GM19468 (cell line): ENCODE measurements at regions not wholly inside any gene's neighbourhood (a gene's known extent, or its start where the extent isn't known, plus 50 kb on each side); places are given as distances from the start of the nearest gene placed in this dataset.

Source experiments
- ATAC-seq: cut with Tn5 transposase; IDR thresholded peaks from one replicate; pipeline ENCODE4 v1.9.1; 2021; ENCODE audit warnings: mild to moderate bottlenecking, moderate library complexity, moderate number of reproducible peaks; ENCODE audit not compliant: unreplicated experiment; ENCODE audit errors: extremely low read depth

DNA sequence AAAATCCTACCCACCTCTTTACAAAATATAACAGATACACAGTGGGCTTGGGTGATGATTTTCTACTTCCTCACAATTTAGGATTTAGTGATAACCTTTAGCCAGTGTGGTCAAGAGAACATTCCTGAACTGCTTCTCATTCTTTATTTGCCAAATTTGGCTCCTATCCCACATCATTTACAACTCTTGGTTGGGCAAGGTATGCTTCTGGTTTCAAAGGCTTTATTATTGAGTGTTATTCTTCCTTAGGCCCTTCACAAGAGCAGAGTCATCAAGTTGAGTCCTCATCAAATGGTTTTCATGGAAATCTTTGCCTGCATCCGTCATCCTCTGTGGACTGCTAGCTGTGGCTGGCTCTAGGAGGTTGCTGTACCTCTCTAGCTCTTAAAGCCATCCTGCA, 472.0 kb upstream of the ETAA1 start:
- ATAC-seq: no peak

DNA sequence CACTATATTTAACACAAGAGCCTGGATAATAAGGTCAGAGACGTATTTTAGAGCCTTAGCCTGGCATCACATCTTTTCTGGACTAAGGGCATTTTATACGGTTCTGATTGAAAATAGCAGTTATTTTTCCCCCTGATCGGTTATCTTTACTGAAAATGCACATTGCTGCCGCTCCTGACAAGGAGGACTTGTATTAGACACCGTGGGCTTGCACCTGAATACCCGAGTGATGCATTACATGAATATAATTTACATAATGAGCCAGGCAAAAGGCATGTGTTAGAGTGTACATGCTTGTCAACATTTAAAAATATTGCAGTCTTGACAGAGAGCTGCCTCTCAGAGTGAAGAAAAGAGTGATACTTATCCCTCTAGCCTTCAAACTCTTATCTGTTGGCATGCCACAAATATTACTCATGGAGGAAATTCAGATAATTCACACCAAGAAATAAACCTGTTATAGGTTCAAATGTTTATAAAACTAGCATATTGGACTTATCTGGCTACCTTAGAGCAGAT, 470.5 kb upstream of the ETAA1 start:
- ATAC-seq: no peak

DNA sequence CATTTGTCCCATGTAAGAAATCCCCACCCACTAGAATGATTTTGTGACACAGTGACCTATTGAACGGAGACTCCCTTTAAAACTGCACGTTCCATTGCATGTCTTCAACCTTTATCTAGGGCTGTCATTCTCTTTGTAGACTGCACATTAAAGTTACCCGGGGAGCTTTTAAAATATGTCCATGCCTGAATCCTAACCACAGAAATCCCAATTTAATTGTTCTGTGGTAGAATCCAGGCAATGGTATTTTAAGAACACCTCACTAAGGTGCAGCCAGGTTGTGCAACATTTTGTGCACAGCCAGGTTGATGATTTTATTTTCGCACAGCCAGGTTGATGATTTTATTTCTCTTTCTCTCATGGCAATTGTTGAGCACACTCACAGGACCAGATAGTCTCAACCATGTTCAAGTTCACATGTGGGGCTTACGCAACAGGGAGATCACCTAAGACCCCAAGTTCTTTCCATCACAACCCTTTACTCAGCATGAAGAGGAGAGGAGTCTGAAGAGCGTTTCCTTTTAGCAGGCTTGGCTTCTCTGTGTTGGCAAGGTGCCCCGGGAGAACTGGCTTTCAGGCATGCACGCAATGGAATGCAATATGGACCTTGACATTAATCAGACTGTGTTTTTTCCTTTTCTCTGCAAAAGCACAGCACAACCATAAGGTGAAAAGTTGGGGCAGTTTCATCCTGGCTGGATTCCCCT, 467.3 kb upstream of the ETAA1 start:
- ATAC-seq: no peak

DNA sequence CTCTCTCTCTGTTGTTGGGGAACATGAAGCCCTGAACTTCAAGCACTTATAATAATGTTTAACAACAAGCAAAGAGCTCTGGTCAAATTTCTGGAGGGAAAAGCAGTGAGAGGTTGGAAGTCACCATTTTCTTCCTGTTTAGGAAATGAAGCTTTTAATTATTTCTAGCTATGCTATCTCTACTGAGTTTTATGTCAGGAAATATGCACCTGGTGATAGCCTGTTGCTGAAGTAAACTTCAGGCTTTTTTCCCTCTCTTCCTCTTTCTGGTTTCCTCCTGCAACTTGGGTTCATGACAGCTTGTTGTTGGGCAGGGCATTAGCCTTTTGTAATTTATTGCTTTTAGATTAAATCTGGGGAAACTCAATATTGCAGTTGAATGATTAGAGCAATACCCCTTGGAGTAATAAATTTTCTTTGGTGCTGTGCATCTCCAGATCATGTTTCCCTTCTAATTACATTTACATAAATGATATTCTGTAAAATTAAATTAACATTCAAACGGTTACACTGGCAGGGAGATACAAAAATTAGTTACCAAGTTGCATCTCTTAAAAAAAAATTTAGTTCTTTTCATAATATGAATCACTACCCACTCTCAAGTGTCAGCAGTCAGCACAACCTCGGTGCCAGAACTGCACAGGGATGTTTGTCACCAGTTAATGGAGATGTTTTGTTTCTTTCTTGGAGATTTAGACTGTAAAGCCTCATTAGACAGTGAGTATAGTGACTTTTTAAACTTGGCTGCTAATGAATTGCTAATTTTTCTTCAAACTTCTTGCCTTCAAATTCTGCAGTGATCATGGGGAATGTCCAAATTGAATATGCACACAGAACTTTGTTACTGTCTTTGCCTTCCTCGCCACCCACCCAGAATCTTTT, 466.6 kb upstream of the ETAA1 start:
- no peak for ATAC-seq

DNA sequence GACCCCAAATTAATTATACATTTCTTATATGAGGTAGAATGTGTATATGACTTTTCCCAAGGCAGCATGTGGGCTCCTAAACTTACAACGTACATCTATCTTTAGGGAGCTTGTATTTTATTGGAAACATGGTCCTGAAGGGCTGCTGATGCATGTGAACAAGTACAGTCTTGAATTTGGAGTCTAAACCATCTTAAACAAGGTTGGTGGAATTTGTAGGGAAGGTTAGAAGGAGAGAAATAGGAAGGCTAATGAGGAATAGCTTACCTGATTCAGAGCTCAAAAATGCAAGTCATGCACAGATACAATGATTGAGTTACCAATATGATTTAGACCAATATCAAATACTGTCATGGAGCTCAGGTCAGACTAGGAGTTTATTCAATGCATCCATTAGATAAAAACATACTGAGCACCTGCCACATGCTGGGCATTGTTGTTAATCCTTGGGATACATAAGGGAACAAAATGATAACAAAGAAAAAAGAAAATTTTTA, 458.6 kb upstream of the ETAA1 start:
- ATAC-seq: no peak

DNA sequence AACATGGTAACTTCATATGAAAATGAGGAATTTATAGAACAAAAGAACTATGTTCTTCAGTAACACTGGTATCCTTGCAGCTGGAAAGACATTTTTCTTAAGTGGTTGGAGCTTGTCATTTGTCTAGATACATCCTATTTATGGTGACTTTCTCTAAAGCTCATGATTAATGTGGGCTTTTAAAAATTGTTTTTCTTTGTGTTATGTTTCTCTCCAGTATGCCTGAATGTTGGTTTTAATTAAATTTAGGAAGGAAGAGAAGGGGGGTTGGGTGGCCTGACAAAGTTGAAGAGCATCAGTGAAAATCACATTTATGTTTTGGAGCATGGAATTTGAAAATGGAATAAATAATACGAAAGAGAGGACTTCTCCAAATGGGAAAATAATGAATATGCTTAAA, 457.1 kb upstream of the ETAA1 start:
- no peak for ATAC-seq

DNA sequence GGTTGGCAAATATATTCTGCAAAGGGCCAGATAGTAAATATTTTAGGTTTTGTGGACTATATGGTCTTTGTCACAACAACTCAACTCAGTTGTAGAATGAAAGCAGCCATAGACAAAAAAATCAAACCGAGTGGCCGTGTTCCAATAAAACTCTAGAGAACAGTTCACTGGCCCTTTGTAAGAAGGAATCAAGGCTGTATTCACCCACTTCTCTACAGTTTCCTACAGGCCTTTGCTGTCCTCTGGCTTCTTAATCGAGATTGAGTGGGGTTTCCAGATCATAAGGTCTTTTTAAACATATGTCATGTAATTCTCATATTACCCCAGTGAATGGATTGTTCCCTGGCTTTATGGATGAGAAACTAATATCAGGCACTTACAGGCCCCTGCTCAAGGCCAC, 448.9 kb upstream of the ETAA1 start:
- no peak for ATAC-seq

DNA sequence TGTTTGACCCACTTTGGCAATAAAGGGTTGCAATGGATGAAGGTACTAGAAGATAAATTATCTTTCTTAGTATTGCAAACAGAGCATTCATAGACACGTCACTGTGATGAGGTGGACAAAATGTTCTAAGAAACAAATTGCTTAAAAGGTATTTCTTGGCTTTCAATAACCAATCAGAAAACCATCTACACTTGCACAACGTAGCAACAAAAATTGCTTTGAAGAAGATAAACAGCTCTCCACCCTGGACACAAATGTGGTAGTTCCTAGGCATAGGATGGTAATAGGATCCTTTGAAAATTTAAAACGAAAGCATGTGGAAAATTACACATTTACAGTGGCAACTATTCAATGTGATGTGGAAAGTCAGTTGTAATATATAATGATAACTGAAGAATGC, 439.9 kb upstream of the ETAA1 start:
- no peak for ATAC-seq

DNA sequence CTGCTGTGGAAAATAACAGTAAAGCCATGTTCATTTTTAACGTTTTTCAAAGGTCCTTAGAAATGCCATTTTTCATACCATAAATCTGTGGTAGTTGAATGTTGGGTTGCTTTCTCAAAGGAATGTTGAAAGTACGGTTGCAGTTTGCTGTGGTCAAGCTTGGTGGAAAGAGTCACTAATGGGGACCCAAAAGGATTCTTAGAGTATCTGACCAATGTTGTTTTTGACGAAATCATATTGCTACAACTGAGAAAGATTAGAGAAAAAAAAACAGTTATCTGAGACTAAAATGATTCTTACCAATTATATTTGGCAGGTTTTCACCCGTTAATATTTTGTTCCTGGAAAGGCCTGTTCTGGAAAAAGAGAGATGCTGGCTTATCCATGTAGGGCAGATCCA, 439.5 kb upstream of the ETAA1 start:
- no peak for ATAC-seq

DNA sequence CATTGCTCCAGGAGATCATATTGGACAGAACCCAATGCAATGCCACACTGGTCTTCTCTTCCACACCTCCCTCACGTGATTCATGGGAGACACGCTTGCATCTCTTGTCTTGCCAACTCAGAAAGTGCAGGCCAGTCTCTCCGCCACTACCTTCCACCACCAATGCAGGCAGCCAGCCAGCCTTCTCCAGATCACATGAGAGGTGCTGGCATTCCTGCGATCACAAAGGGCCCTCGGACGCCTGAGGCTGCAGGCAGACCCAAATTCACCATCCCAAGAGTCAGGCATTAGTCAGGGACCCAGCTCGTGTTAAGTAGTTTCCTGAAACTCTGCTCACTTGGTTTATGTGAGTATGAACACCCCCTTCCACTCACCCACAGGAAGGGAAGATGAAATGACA, 437.0 kb upstream of the ETAA1 start:
- ATAC-seq: no peak

DNA sequence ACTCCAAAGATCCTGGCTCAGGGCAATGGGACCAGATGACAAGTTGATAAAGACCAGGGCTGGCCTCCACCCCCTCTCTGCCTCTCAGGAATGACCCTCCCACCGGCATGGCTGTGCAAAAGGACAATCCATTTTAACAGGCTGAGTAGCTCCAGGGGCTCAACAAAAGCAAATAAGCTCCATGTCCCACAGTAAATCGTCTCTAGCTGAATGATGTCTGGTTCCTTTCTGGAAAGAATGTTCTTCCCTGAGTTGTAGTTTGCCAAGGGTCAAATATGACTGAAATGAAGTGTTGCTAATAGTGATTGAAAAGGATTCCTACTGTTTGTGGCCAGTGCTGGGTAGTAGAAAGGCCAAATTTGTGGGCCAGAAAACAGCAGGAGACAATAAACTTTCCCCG, 434.4 kb upstream of the ETAA1 start:
- no peak for ATAC-seq

DNA sequence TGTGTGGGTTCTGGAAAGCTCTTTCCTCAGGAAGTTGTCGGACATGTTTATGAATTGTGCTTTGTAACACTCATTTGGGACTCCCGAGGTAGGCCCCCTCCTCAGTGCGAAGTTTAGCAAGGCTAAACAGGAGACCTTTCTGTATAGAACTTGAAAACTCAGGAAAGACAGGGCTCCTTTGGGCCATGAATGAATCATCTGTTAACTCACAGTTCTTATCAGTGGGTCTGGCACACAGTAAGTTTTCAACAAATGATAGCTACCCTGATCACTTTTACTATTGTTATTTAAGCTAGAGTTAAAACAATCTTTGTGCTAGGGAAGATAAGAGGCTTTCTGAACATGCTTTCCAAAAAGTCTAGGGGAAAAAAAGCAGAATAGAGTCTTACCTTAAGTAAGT, 430.5 kb upstream of the ETAA1 start:
- ATAC-seq: no peak

DNA sequence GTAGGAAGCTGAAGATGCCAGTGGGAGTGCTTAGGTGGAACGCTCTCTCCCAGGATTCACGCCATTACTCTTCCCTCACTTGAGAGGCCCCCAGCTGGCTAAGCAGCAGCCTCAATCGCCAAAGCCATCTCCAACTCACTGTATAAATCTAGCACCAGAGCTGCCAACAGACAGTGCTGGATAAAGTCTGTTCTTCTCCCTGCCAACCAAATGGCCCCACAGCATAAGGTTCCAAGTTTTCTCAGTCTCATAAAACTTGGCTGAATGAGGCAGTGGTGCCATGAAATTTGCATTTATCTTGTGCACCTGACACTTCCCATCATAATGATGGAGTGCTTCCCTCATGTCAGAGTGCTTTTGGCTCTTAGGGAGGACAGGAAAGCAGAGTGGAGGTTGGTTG, 428.2 kb upstream of the ETAA1 start:
- ATAC-seq: no peak

DNA sequence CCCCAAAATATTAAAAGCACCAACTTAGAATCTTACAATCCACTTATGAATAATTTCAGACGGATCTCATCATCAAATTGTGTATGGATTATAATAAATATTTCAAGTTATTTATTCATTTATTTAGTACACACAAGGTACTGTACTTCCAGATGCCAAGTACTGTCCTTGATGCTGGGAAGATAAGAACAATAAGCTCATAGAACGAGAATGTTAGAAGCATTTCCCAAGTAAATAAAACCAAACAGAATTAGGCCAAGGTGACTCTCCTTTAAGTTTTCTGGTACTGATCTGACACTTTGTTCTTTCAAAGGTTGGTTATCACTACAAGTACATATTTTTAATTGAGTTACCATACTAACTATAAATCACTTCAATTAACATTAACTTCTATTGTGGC, 416.1 kb upstream of the ETAA1 start:
- no peak for ATAC-seq

DNA sequence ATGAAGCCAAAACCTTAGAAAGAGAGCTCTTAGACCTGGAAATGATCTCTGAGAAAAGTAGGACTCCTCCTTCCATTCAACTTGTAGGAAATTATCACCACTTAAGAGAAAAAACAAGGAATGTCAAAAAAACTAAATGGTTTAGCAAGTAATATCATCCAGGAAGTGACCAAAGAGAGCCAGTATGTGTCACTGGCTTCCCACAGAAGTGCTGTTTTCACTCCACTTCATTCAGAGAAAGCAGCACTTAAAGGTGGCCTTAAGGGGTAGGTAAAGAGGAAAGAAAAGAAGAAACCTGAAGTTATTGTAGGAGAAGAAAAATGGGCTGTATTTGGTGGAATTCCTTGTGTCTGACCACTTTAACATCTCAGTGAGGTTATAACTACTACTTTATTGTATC, 414.4 kb upstream of the ETAA1 start:
- ATAC-seq: no peak

DNA sequence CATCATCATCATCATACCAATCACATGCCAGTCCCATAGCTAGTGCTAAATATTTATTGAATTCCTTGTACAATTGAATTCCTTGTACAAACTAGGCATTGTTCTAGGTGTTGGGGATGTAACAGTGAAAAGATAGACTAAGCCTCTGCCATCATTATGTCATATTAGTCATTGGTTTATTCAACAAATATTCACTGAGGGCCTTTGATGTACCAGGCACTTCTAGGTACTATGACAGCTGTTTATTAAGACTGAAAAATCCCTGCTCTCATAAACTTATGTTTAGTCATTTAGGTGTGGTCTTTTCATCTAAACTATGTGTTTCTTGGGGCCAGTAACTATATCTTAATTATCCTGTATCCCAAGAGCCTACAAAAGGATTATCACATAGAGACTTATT, 412.3 kb upstream of the ETAA1 start:
- no peak for ATAC-seq

DNA sequence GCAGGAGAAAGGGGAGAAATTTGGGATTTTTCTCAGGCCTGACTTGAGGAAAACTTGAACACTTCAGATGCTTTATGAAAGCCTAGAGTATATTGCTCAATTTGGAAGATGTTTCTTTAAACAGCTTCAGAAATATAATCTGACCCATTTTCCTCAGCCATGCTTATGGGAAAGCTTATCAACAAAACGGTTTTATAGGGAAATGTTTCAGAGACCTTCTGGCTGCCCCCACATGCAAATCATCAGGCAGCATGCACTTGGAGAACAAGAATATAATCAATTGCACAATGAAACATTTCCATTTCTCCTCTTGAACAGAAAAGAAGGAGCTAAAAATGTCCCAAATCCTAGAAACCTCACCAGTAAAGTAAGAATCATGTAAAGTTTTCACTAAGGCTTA, 411.2 kb upstream of the ETAA1 start:
- no peak for ATAC-seq

DNA sequence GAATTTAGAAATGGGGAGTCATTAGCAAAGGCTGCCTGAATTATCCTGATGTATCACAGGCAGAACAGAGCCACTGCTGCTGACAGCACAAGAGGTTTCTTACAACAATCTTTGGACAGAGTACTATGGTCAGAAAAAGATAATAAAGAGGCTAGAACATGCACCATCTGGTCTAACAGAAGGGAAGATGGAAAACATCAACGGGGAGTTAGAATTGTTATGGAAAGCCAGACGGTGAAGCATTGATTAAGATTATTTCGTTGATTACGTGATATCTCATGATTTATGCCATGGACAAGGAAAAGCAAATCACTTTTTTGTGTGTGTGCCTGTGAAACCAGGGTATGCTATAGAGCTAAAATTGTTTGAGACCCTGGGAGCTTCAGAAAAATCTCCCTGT, 409.4 kb upstream of the ETAA1 start:
- no peak for ATAC-seq

DNA sequence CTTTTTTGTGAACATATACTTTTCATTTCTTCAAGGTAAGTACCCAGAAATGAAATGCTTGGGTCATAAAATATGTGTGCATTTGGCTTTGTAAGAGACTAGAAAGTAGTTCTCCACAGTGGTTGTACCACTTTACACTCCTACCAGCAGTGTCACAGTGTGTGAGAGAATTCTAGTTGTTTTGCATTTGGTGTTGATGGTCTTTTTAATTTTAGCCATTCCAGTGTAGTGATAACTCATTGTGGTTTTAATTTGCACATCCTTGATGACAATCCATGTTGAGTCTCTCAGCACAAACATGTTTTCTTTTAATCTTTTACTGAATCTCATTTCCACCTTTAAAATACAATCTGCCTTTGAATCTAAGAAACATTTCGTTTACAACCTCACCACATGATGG, 402.5 kb upstream of the ETAA1 start:
- ATAC-seq: no peak

DNA sequence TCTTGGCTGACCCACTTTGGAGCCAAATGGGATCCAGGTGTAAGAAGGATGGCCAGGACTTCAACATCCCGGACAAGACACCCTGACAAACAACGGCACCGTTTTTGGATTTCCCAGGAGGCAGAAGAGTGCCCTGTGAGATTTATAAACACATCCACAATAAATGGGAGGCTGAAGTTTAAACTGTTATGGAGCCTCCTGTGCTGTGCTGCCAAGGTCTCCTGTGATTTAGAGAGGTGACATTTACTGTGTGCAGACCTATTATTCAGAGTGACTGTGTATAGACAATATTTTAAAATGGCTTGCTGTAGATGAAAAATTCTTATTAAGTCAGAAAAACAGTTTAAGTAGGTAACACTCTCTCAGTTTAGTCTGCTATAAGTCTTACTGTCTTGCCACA, 401.5 kb upstream of the ETAA1 start:
- ATAC-seq: no peak

DNA sequence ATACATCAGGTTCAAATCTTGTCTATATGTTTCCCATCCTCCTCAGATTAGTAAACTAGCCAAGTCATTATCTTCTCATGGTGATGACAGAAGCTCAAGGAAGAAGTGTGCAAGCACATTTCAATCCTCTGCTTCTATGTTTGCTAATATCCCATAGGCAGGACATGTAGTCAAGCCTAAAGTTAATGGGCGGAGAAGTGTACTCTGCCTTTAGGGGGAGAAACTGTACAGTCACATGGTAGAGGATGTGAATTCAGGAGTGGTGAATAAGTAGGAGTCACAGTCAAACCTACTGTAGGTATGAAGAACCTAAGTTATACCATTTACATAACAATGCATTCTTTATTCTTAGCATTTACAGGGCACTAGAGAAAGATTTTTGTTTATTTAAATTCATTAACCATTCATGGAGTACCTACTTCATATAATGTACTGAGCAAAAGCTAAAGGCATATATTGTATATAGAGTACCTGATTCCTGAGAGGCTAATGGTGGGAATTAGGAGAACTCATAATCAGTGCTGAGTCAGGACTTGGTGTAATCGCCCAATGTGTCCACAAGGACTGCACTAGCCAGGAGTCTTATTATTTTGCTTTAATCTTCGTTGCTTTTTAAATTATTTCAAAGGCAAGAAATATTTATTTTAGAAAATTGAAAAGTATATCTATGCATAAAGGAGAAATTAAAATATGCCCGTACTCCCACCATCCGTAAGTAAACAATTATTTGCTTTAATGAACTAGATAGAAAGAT, 394.3 kb upstream of the ETAA1 start:
- ATAC-seq: no peak
